IMR-90 (cell line): ENCODE measurements at regions not wholly inside any gene's neighbourhood (a gene's known extent, or its start where the extent isn't known, plus 50 kb on each side); places are given as distances from the start of the nearest gene placed in this dataset.

Experiments used
- ATAC-seq: fragments of 200-7000 bp; cut with Tn5 transposase; 2 replicates; pipeline ENCODE4 v1.9.1; 2020; ENCODE audit warnings: low read depth, mild to moderate bottlenecking, moderate library complexity
- BruUV-seq: library from RNA; stranded (reverse); fragments of 400-500 nt; replicated peaks from 2 replicates; lab custom pipeline; 2021; lab: Mats Ljungman, UMichigan
- CTCF ChIA-PET: fragments of 300-600 bp; formaldehyde crosslinking; extraction: SDS; loops from one replicate; lab custom pipeline; 2021; ENCODE audit warnings: antibody characterized with exemption; lab: Yijun Ruan, JAX
- POLR2A ChIA-PET: fragments of 300-600 bp; sonication (Branson Sonifier 250); formaldehyde crosslinking; loops from one replicate; lab custom pipeline; 2022; ENCODE audit warnings: antibody characterized with exemption; ENCODE audit not compliant: unreplicated experiment; lab: Charles Lee
- DNase-seq: peaks from one replicate; pipeline ENCODE4 v3.0.0; 2013
- H2AFZ ChIP-seq: replicated peaks from 2 replicates; pipeline ENCODE3; 2013; ENCODE audit warnings: low read length, mild to moderate bottlenecking; ENCODE audit not compliant: poor library complexity
- H2AK5ac ChIP-seq: 2 replicates; pipeline ENCODE4 v1.6.1; 2013; ENCODE audit warnings: low read depth, low read length, inconsistent platforms
- H2AK9ac ChIP-seq: replicated peaks from 2 replicates; pipeline ENCODE3; 2013; ENCODE audit warnings: mild to moderate bottlenecking, low read depth, low read length, moderate library complexity; ENCODE audit not compliant: poor library complexity
- H2BK120ac ChIP-seq: 2 replicates; pipeline ENCODE4 v1.6.1; 2013; ENCODE audit warnings: low read depth, low read length, inconsistent platforms
- H2BK15ac ChIP-seq: 3 replicates; pipeline ENCODE4 v1.6.1; 2013; ENCODE audit warnings: low read depth, low read length, inconsistent platforms
- H2BK20ac ChIP-seq: 2 replicates; pipeline ENCODE4 v1.6.1; 2013; ENCODE audit warnings: low read depth, mild to moderate bottlenecking, inconsistent platforms, low read length, moderate library complexity
- H2BK5ac ChIP-seq: 2 replicates; pipeline ENCODE4 v1.6.1; 2013; ENCODE audit warnings: mild to moderate bottlenecking, low read depth, low read length, inconsistent platforms; ENCODE audit not compliant: poor library complexity, severe bottlenecking
- H3K14ac ChIP-seq: replicated peaks from 2 replicates; pipeline ENCODE4 v1.6.1; 2013; ENCODE audit warnings: low read depth, low read length, inconsistent platforms
- H3K18ac ChIP-seq: 2 replicates; pipeline ENCODE4 v1.6.1; 2013; ENCODE audit warnings: low read depth, low read length, control low read depth
- H3K23ac ChIP-seq: 2 replicates; pipeline ENCODE4 v1.6.1; 2013; ENCODE audit warnings: low read depth, low read length, inconsistent platforms
- H3K27ac ChIP-seq: 2 replicates; pipeline ENCODE4 v1.5.1; 2013; ENCODE audit warnings: mild to moderate bottlenecking, control low read depth, low read length; ENCODE audit not compliant: insufficient read depth
- H3K27me3 ChIP-seq: 2 replicates; pipeline ENCODE4 v1.6.1; 2013; ENCODE audit warnings: low read length; ENCODE audit not compliant: control insufficient read depth, insufficient read depth
- H3K36me3 ChIP-seq: 2 replicates; pipeline ENCODE4 v1.6.1; 2013; ENCODE audit warnings: low read length, mixed read lengths; ENCODE audit not compliant: control insufficient read depth, insufficient read depth
- H3K4ac ChIP-seq: 2 replicates; pipeline ENCODE4 v1.6.1; 2013; ENCODE audit warnings: low read depth, low read length, inconsistent platforms
- H3K4me1 ChIP-seq: 2 replicates; pipeline ENCODE4 v1.6.1; 2013; ENCODE audit warnings: low read length, mixed read lengths; ENCODE audit not compliant: control insufficient read depth, insufficient read depth
- H3K4me2 ChIP-seq: 2 replicates; pipeline ENCODE4 v1.6.1; 2013; ENCODE audit warnings: low read depth, mild to moderate bottlenecking, control low read depth, low read length, moderate library complexity
- H3K4me3 ChIP-seq: 2 replicates; pipeline ENCODE4 v1.5.1; 2013; ENCODE audit warnings: low read depth, mild to moderate bottlenecking, control low read depth, low read length, moderate library complexity; ENCODE audit not compliant: insufficient read depth
- H3K56ac ChIP-seq: 2 replicates; pipeline ENCODE4 v1.6.1; 2013; ENCODE audit warnings: low read length, inconsistent platforms; ENCODE audit not compliant: insufficient read depth; ENCODE audit errors: extremely low read depth
- H3K79me1 ChIP-seq, 2 experiments: 2 replicates each; pipeline ENCODE4 v1.6.1; 2013; ENCODE audit warnings: low read length in 2 of 2, inconsistent platforms in 1 of 2, low read depth in 1 of 2
- H3K9ac ChIP-seq: 2 replicates; pipeline ENCODE4 v1.6.1; 2013; ENCODE audit warnings: low read depth, low read length, control low read depth
- H3K9me1 ChIP-seq: 2 replicates; pipeline ENCODE4 v1.6.1; 2013; ENCODE audit warnings: low read length, inconsistent platforms; ENCODE audit not compliant: insufficient read depth
- H3K9me3 ChIP-seq: 2 replicates; pipeline ENCODE4 v1.6.1; 2013; ENCODE audit warnings: low read length; ENCODE audit not compliant: control insufficient read depth, insufficient read depth
- H4K20me1 ChIP-seq: 2 replicates; pipeline ENCODE4 v1.6.1; 2013; ENCODE audit warnings: low read length, inconsistent platforms; ENCODE audit not compliant: insufficient read depth
- H4K5ac ChIP-seq: 2 replicates; pipeline ENCODE4 v1.6.1; 2013; ENCODE audit warnings: mild to moderate bottlenecking, low read depth, low read length, control low read depth
- H4K8ac ChIP-seq, 2 experiments: 2 replicates each; pipeline ENCODE4 v1.6.1; 2013; ENCODE audit warnings: low read depth in 2 of 2, low read length in 2 of 2, control low read depth in 1 of 2, inconsistent platforms in 1 of 2
- H4K91ac ChIP-seq: 2 replicates; pipeline ENCODE4 v1.6.1; 2013; ENCODE audit warnings: low read depth, low read length, inconsistent platforms; ENCODE audit not compliant: insufficient read depth
- NFE2L2 ChIP-seq: fragments of 150-350 bp; IDR thresholded peaks from 2 replicates; pipeline ENCODE4 v1.6.1; 2016; ENCODE audit warnings: low read depth, mild to moderate bottlenecking, low read length
- POLR2A ChIP-seq: IDR thresholded peaks from 2 replicates; pipeline ENCODE4 v1.6.1; 2012; ENCODE audit warnings: mild to moderate bottlenecking, low read depth, low read length
- WGBS, 2 experiments: methylation state at CpG; one replicate each; pipeline versions ENCODE4 v1.1.5 to v1.1.7; 2013; ENCODE audit warnings: missing lambda C conversion rate in 2 of 2; ENCODE audit not compliant: insufficient read length in 1 of 2; ENCODE audit errors: extremely low coverage in 2 of 2; 5-methylcytosine and 5-hydroxymethylcytosine counted together
- dilution Hi-C: fragments of 300-500 bp; cut with HindIII; formaldehyde crosslinking; loops from one replicate; pipeline ENCODE4 v1.14.3; 2018; ENCODE audit warnings: low sequenced_read_pairs; ENCODE audit not compliant: unreplicated experiment
- in situ Hi-C: fragments of 300-500 bp; cut with MboI; formaldehyde crosslinking; loops from 3 replicates; pipeline ENCODE4 v1.14.3; 2019; ENCODE audit warnings: low sequenced_read_pairs, inconsistent platforms, mixed read lengths
- intact Hi-C: fragments of 100-400 bp; cut with micrococcal nuclease; formaldehyde crosslinking; loops from 2 replicates; pipeline ENCODE4 v1.10.0; 2022
- TF ChIP-seq, protein P1 (sequence below): fragments of 150-350 bp; IDR thresholded peaks from 2 replicates; pipeline ENCODE4 v1.6.1; 2016; ENCODE audit warnings: low read depth, mild to moderate bottlenecking, low read length, moderate library complexity, borderline replicate concordance

- no peak overlapping the region for H2BK120ac ChIP-seq
- BruUV-seq, result no TSS peak
- H4K20me1 ChIP-seq, result no peaks in the 10 kb centered on the region
- H2BK5ac ChIP-seq, result no peak overlapping the region
- WGBS, 2 experiments, result 14% methylated on average over 1 of the region's 5 CpGs; no CpG with 5 or more reads in 1 of the 2 experiments
- POLR2A ChIA-PET, result no interaction called here
- no peaks in the 10 kb centered on the region for H3K9me3 ChIP-seq
- dilution Hi-C loops, result no loop called here
- H3K14ac ChIP-seq, result no peak overlapping the region
- intact Hi-C loops, result no loop called here
- no peak for ATAC-seq
- TF ChIP-seq NFE2L2, result no peak
- no peak for TF ChIP-seq POLR2A
- TF ChIP-seq, protein P1, sequence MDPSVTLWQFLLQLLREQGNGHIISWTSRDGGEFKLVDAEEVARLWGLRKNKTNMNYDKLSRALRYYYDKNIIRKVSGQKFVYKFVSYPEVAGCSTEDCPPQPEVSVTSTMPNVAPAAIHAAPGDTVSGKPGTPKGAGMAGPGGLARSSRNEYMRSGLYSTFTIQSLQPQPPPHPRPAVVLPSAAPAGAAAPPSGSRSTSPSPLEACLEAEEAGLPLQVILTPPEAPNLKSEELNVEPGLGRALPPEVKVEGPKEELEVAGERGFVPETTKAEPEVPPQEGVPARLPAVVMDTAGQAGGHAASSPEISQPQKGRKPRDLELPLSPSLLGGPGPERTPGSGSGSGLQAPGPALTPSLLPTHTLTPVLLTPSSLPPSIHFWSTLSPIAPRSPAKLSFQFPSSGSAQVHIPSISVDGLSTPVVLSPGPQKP, result no peak
- H3K79me1 ChIP-seq, result no peaks in the 10 kb centered on the region
- no peak overlapping the region for H3K27ac ChIP-seq
- H4K8ac ChIP-seq, result no peak overlapping the region
- no peak overlapping the region for H3K18ac ChIP-seq
- no peak overlapping the region for H2AFZ ChIP-seq
- H3K27me3 ChIP-seq, result no peaks in the 10 kb centered on the region
- H2AK5ac ChIP-seq, result no peak overlapping the region
- no peak overlapping the region for H3K4ac ChIP-seq
- H3K9me1 ChIP-seq, result no peaks in the 10 kb centered on the region
- no peak overlapping the region for H3K9ac ChIP-seq
- in situ Hi-C loops, result no loop called here
- DNase-seq, result no peak
- H3K36me3 ChIP-seq, result no peaks in the 10 kb centered on the region
- no peak overlapping the region for H4K91ac ChIP-seq
- no peaks in the 10 kb centered on the region for H3K4me1 ChIP-seq
- H3K23ac ChIP-seq, result no peak overlapping the region
- no peak overlapping the region for H2BK15ac ChIP-seq
- no peak overlapping the region for H3K4me2 ChIP-seq
- no peak overlapping the region for H3K56ac ChIP-seq
- no peak overlapping the region for H2AK9ac ChIP-seq
- H2BK20ac ChIP-seq, result no peak overlapping the region
- CTCF ChIA-PET, result no interaction called here
- no peak overlapping the region for H4K5ac ChIP-seq
- no peak overlapping the region for H3K4me3 ChIP-seq
Measured at GRCh38 chr4:106762666-106763443, 273.3 kb downstream of the DKK2 start.
